WTC11 (cell line): ENCODE measurements at regions not wholly inside any gene's neighbourhood (a gene's known extent, or its start where the extent isn't known, plus 50 kb on each side); places are given as distances from the start of the nearest gene placed in this dataset.

ENCODE experiments used
- ATF2 ChIP-seq: sonication (generic); formaldehyde crosslinking; IDR thresholded peaks from 2 replicates; pipeline ENCODE4 v1.8.1; 2022; ENCODE audit warnings: low read depth, missing genetic modification reagents, borderline replicate concordance
- CTCF ChIP-seq: fragments of 200-600 bp; IDR thresholded peaks from 2 replicates; pipeline ENCODE4 v1.8.0; 2022; ENCODE audit warnings: antibody characterized with exemption
- E2F4 ChIP-seq: sonication (generic); formaldehyde crosslinking; IDR thresholded peaks from 2 replicates; pipeline ENCODE4 v1.8.1; 2022; ENCODE audit warnings: low read depth, mild to moderate bottlenecking, moderate library complexity, missing genetic modification reagents, borderline replicate concordance
- E2F5 ChIP-seq: sonication (generic); formaldehyde crosslinking; IDR thresholded peaks from 2 replicates; pipeline ENCODE4 v1.8.1; 2022; ENCODE audit warnings: mild to moderate bottlenecking, moderate library complexity, missing genetic modification reagents
- FOXK1 ChIP-seq: sonication (generic); formaldehyde crosslinking; IDR thresholded peaks from 2 replicates; pipeline ENCODE4 v1.8.0; 2022; ENCODE audit warnings: mild to moderate bottlenecking, moderate library complexity, missing genetic modification reagents
- IRF1 ChIP-seq: sonication (generic); formaldehyde crosslinking; IDR thresholded peaks from 2 replicates; pipeline ENCODE4 v1.8.0; 2023; ENCODE audit warnings: missing genetic modification reagents
- MAX ChIP-seq: sonication (generic); formaldehyde crosslinking; IDR thresholded peaks from 2 replicates; pipeline ENCODE4 v1.8.0; 2022; ENCODE audit warnings: mild to moderate bottlenecking, missing genetic modification reagents
- NFATC4 ChIP-seq: fragments of 250-450 bp; sonication (Bioruptor Pico); IDR thresholded peaks from 2 replicates; pipeline ENCODE4 v1.9.0; 2021; ENCODE audit warnings: mild to moderate bottlenecking
- SP1 ChIP-seq: sonication (generic); formaldehyde crosslinking; conservative IDR thresholded peaks from 2 replicates; pipeline ENCODE4 v1.8.1; 2022; ENCODE audit warnings: missing genetic modification reagents
- STAT6 ChIP-seq: sonication (generic); formaldehyde crosslinking; conservative IDR thresholded peaks from 2 replicates; pipeline ENCODE4 v1.8.1; 2023; ENCODE audit warnings: mild to moderate bottlenecking, low read depth, missing genetic modification reagents, moderate library complexity
- TEAD4 ChIP-seq: sonication (generic); formaldehyde crosslinking; IDR thresholded peaks from 2 replicates; pipeline ENCODE4 v1.8.0; 2022; ENCODE audit warnings: mild to moderate bottlenecking, missing genetic modification reagents
- TP53 ChIP-seq: sonication (generic); formaldehyde crosslinking; IDR thresholded peaks from 2 replicates; pipeline ENCODE4 v1.8.1; 2023; ENCODE audit warnings: mild to moderate bottlenecking, missing genetic modification reagents
- ZBTB43 ChIP-seq: sonication (generic); formaldehyde crosslinking; IDR thresholded peaks from 2 replicates; pipeline ENCODE4 v1.8.1; 2023; ENCODE audit warnings: mild to moderate bottlenecking, missing genetic modification reagents
- ZNF317 ChIP-seq: sonication (generic); formaldehyde crosslinking; IDR thresholded peaks from 2 replicates; pipeline ENCODE4 v1.8.1; 2023; ENCODE audit warnings: low read depth, mild to moderate bottlenecking, moderate library complexity, missing genetic modification reagents, borderline replicate concordance

- no peak for TF ChIP-seq STAT6 (CRISPR knock-in tag)
- no peak for TF ChIP-seq CTCF
- TF ChIP-seq FOXK1 (CRISPR knock-in tag): no peak
- no peak for TF ChIP-seq ZNF317 (CRISPR knock-in tag)
- TF ChIP-seq IRF1 (CRISPR knock-in tag): no peak
- TF ChIP-seq E2F5 (CRISPR knock-in tag): no peak
- no peak for TF ChIP-seq SP1 (CRISPR knock-in tag)
- TF ChIP-seq TP53 (CRISPR knock-in tag): no peak
- no peak for TF ChIP-seq ATF2 (CRISPR knock-in tag)
- no peak for TF ChIP-seq ZBTB43 (CRISPR knock-in tag)
- no peak for TF ChIP-seq MAX (CRISPR knock-in tag)
- no peak for TF ChIP-seq E2F4 (CRISPR knock-in tag)
- TF ChIP-seq TEAD4: no peak
- TF ChIP-seq NFATC4 (CRISPR knock-in tag): no peak
Observed at GRCh38 chr2:117686699-117687098, 127.8 kb upstream of the DDX18 start.
